ENCODE measurements at regions not wholly inside any gene's neighbourhood (a gene's known extent, or its start where the extent isn't known, plus 50 kb on each side); places are given as distances from the start of the nearest gene placed in this dataset.

DNA sequence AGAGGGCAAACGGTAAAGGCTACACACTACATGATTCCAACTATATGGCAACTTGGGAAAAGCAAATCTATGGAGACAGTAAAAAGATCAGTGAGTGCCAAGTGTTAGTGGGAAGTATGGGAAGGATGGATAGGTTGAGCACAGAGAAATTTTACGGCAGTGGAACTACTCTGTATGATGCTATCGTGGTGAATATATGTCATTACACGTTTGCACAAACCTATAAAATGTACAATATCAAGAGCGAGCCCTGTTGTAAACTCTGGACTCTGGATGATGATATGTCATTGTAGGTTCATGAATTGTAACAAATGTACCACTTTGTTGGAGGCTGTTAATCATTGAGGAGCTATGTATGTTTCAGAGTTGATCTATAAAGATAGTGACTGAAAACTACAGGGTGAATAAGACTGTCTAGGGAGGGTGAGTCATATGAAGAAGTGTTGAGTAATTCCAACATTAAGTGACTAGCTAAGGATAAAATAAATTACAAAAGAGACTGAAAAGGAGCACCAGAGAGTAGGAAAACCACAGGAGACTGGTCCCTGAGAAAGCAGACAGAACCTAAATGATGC, 349.2 kb upstream of the LMO3 start:
- TF ChIP-seq POLR2AphosphoS5 (IDR thresholded peaks at IDR 0.05; ENCODE audit: low read depth, low read length) = no peak
- no peak for TF ChIP-seq POLR2A (IDR thresholded peaks at IDR 0.05; ENCODE audit: low read depth, low read length)
- TF ChIP-seq TAF1 (IDR thresholded peaks at IDR 0.05; ENCODE audit: borderline replicate concordance, low read depth, low read length) = no peak

Measured in GM12892 (cell line).